GM19035 (cell line): ENCODE measurements at regions not wholly inside any gene's neighbourhood (a gene's known extent, or its start where the extent isn't known, plus 50 kb on each side); places are given as distances from the start of the nearest gene placed in this dataset.

Experiments used
- ATAC-seq: cut with Tn5 transposase; IDR thresholded peaks from one replicate; pipeline ENCODE4 v1.9.1; 2021; ENCODE audit not compliant: unreplicated experiment

- ATAC-seq, result no peak
These were observed 293.6 kb upstream of the TNP1 start for GRCh38 chr2:217153510-217153909.

- ATAC-seq, result no peak
These were observed 293.0 kb upstream of the TNP1 start for GRCh38 chr2:217152831-217153230.

- ATAC-seq, result no peak
These were observed 291.8 kb upstream of the TNP1 start for GRCh38 chr2:217151509-217152206.

- no peak for ATAC-seq
These were observed 290.4 kb upstream of the TNP1 start for GRCh38 chr2:217150236-217150635.

- ATAC-seq, result no peak
These were observed 289.3 kb upstream of the TNP1 start for GRCh38 chr2:217149087-217149660.

- ATAC-seq, result no peak
These were observed 288.0 kb upstream of the TNP1 start for GRCh38 chr2:217147818-217148217.

- ATAC-seq, result no peak
These were observed 287.1 kb upstream of the TNP1 start for GRCh38 chr2:217146956-217147355.

GRCh38 chr2:217142649-217143266 is 282.9 kb upstream of the TNP1 start:
- no peak for ATAC-seq

- ATAC-seq, result no peak
These were observed 278.4 kb upstream of the TNP1 start for GRCh38 chr2:217138284-217138683.

GRCh38 chr2:217127744-217128143 is 267.9 kb upstream of the TNP1 start:
- no peak for ATAC-seq

- no peak for ATAC-seq
These were observed 265.1 kb upstream of the TNP1 start for GRCh38 chr2:217125014-217125413.

GRCh38 chr2:217124050-217124449 is 264.2 kb upstream of the TNP1 start:
- no peak for ATAC-seq

GRCh38 chr2:217121565-217121964 is 261.7 kb upstream of the TNP1 start:
- no peak for ATAC-seq

GRCh38 chr2:217120429-217120828 is 260.6 kb upstream of the TNP1 start:
- ATAC-seq, result no peak

- no peak for ATAC-seq
These were observed 258.9 kb upstream of the TNP1 start for GRCh38 chr2:217118559-217119284.

- ATAC-seq, result no peak
These were observed 257.7 kb upstream of the TNP1 start for GRCh38 chr2:217117523-217117922.

GRCh38 chr2:217116610-217117009 is 256.7 kb upstream of the TNP1 start:
- no peak for ATAC-seq

GRCh38 chr2:217114117-217114516 is 254.3 kb upstream of the TNP1 start:
- ATAC-seq, result no peak

- ATAC-seq, result no peak
These were observed 253.6 kb upstream of the TNP1 start for GRCh38 chr2:217113491-217113890.

GRCh38 chr2:217110550-217110949 is 250.7 kb upstream of the TNP1 start:
- ATAC-seq, result no peak

- ATAC-seq, result no peak
These were observed 248.7 kb upstream of the TNP1 start for GRCh38 chr2:217108575-217109027.

- ATAC-seq, result no peak
These were observed 248.2 kb upstream of the TNP1 start for GRCh38 chr2:217108086-217108485.
